ENCODE measurements at regions not wholly inside any gene's neighbourhood (a gene's known extent, or its start where the extent isn't known, plus 50 kb on each side); places are given as distances from the start of the nearest gene placed in this dataset.

DNA sequence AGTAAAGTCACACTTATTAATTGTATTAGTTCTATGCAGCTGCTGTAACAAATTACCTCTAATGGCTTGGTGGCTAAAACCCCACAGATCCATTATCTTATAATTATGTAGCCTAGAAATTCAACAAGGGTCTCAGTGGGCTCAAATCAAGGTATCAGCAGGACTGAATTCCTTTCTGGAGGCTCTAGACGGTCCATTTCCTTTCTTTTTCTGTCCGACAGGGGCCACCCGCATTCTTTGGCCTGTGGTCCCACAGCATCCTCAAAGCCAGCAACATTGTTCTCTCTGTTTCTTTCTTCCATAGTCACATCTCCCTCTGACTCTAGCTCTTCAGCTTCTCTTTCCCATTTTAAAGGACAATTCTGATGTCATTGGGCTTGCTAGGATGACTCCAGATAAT lies 276.3 kb upstream of the ZNF717 start:
- TF ChIP-seq POLR2A (IDR thresholded peaks at IDR 0.05; ENCODE audit: low read length) (no peak), GATA1 (IDR thresholded peaks at IDR 0.05; ENCODE audit: low read depth, low read length) (no peak)

Data from erythroblast (primary cell).